NCI-H526 treated with DMSO at 0.1 percent for 48 hours (cell line): ENCODE measurements at regions not wholly inside any gene's neighbourhood (a gene's known extent, or its start where the extent isn't known, plus 50 kb on each side); places are given as distances from the start of the nearest gene placed in this dataset.
A peak's percentile ranks its signal among the peaks of the same experiment; 100 is the strongest.

Experiments
- DNase-seq: peaks from one replicate; lab custom pipeline; 2025; lab: John Stamatoyannopoulos, UW

DNA sequence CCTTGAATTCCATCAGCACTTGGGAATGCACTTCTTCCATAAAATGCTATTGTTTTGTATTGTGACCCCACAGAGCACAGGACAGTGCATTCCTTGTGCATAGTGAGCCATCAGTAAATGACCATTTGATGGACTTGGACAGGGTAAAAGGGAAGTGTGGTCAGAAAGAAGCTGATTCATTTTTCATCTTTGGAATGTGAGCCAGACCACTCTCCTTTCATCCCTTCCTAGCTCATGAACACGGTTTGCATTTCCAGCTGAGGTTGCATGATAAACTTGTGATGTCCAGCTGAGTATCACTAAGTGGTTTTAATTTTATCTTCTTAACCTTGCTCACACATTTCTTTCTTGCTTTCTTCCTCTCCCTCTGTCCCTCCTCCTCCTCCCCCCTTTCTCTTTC lies 101.3 kb downstream of the NUDT12 start:
- no peak for DNase-seq

DNA sequence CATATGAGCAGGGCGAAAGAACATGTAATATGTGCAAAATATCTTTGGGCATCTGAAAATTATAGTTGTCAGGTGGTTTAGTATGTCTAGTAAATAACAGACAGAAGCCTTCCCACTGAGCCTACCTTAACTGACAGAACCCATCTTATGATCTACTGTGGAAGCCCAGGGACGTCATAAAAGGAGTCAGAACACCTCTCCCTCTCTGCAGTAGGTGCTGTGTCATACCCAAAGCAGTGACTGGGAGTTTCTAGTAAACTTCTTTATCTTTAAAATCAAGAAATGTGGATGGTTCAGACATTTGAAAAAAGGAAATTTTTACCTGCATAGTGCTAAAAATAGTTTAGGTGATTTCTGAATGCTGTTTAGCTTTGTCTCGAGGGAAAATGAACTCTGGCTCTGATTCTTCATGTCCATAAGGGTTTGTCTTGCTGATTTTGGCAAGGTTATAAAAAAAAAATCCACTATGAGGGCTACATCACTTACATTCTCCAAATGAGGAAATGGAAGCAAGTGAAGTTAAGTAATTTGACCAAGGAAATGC lies 104.0 kb downstream of the NUDT12 start:
- no peak for DNase-seq

DNA sequence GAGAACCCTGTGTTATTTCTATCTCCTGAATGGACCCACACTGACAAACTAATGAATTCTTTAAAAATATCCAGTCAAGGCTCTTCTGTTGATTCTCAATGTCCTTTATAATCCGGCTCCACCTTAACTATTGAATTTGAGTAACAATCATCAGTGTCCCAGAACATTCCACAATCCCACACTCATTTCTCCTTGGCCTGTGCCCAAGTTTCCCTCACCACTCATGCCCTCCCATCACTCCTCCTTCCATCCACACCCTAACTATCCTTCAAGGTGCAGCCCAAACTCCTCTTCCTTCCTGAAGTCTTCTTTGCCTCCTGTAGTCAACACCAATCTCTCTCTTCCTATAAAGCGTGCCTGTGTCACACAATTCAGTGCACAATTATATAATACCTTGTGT lies 106.1 kb downstream of the NUDT12 start:
- no peak for DNase-seq

DNA sequence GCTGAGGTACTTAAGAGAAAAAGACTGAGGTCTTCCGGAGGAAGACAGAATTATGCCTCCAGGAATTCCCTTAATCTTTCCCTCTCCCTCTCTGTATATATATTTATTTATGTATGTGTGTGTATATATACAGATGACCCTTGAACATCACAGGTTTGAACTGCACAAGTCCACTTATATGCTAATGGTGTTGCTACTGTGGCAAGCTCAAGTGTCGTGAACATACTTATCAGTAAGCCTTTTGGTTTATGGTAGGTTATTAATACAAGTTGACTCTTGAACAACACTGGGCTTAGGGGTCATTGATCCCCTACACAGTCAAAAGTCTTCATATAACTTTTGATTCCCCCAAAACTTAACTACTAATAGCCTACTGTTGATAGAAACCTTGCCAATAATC lies 106.8 kb downstream of the NUDT12 start:
- no peak for DNase-seq

GRCh38 chr5:103454770-103455169 lies 107.8 kb downstream of the NUDT12 start:
- DNase-seq: no peak

DNA sequence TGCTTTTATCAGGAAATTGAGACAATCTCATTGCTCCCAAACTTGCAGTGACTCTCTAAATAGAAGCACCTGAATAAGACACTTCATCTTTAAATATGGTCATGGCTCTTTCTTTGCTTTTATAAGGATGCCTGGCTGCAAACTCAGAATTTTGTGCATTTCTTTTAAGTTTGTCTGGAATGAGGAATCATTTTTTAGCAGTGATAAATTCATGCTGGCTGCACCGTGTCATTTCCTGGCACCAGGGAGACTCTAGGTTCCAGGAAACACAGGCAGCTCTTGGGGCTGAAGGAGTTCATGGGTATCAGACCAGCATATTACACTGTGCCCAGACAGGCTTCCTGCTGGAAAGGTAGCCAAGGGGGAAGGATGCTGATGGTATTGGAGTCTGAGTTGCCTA lies 109.9 kb downstream of the NUDT12 start:
- DNase-seq: no peak

DNA sequence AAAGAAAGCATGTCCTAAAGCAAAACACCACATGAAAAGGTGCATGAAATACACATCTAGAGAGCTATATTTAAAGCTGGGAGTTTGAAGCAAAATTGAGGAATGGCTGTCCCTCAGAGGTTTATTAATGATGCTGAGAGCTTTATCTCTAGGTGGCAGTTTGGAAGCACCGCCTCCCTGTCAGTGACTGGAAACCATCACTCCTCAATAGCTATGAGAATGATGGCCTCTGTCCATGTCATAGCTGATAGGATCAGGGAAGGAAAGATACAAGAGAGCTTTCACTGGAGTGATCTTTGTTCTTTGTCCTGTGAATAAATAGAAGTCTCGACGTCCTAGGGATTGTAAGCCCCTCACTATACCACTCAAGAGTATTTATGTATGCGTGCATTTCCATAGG lies 110.5 kb downstream of the NUDT12 start:
- no peak for DNase-seq

- DNase-seq: no peak
Measured at GRCh38 chr5:103451261-103451660, 111.3 kb downstream of the NUDT12 start.

DNA sequence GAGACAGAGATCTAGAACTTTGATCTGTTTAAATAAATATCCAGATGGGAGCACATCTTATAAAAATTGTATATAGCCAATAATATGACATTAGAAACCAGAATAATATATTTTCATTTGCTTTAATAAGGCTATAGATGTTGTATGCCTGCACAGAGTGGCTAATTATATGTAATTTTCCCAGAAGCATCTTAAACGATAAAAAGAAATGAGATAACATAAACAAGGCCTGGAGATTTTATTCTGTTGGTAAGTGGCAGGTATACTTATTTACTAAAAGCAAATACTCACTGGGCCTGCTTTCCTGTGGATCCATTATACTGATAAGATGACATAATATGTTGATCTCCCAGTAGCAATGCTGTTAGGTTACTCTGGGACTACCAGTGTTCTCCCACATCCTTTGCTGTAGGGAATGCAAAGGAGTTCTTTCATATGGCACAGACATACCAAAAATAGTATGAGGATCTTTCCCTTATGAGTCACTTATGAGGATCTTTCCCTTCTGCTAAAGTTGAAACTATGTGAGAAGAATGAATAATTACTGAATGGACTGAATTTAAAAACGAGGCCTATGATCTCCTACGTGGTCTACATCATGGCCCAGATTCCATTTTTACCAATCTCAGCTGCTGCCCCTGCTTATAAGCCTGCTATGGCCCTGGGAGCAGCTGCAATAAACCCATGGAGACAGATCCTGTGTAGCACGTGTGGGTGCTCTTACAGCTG lies 112.1 kb downstream of the NUDT12 start:
- no peak for DNase-seq

DNA sequence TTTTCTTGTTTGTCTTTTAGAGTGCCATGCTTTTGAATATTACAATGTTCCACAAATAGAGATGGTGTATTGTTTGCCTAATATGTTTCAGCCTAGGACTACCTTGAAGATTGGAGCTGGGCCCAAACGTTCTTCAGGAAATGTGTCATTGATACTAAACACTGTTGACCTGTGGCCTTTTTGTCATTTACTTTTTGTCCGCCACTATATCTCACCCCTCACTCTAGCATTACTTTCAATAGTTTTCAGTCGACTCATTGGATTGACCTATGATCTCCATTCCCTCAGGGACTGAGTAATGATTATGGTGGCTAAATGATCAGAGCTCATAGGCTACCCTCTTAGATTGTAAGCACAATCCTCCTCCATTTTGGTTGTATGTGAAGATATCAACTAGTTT lies 115.8 kb downstream of the NUDT12 start:
- no peak for DNase-seq

DNA sequence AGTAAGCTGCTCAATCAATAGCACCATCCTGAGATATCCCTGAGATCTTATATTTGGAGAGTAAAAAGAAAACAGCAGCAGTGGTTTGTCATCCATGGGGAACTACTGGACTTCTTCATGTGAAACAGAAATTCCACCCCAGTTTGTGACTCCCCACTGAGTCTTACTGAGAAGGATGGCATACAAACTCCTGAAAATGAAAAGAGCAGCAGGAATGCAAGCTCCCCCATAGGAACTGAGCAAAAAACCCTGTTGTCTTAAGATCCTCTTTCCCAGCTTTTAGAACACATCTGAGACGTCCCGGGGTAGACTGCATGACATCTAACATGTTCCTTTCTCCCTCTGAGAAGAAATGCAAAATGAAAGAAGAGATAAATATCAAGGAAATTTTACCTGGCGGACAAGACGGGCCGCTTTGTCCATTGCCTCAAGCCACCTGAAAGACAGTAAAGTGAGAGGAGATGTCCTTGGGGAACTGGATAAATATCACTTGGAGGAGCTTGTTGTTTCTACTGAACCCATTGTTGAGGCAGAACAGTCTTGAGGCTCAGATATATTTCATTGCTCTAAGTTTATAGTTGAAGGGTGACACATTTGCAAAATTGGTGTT lies 117.1 kb downstream of the NUDT12 start:
- DNase-seq: no peak

- DNase-seq: no peak
Measured at GRCh38 chr5:103444333-103445038, 118.1 kb downstream of the NUDT12 start.

DNA sequence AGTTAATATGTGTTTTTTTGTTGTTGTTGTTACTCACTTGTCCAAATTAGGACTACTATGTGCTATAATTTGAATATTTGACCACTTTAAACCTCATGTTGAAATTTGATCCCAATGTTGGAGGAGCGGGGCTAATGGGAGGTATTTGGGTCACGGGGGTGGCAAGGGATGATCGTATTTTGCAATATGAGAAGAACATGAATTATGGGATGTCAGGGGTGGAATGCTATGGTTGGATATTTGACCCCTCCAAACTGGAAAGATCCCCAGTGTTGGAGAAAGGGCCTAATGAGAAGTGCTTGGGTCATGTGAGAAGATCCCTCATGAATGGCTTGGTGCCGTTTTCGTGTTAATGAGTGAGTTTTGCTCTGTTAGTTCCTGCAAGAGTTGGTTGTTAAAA lies 119.8 kb downstream of the NUDT12 start:
- DNase-seq: no peak

- no peak for DNase-seq
Measured at GRCh38 chr5:103441523-103441922, 121.1 kb downstream of the NUDT12 start.

DNA sequence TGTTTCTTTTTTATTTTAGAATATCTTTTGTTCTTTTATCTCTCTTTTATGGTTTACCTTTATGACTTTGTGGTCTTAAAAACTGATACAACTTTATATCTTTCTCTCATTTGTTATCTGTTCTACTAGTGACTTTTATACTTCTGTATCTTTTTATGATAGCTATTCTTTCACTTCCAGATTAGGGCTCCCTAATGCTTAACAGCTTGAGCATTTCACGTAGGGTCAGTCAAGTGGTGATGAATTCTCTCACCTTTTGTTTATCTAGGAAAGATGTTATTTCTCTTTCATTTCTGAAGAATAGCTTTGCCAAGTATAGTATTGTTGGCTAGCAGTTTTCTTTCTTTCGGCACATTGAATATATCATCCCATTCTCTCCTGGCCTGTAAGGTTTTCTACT lies 123.6 kb downstream of the NUDT12 start:
- DNase-seq: no peak

GRCh38 chr5:103436656-103437055 lies 125.9 kb downstream of the NUDT12 start:
- no peak for DNase-seq

- DNase-seq: no peak
Measured at GRCh38 chr5:103436112-103436511, 126.5 kb downstream of the NUDT12 start.

- no peak for DNase-seq
Measured at GRCh38 chr5:103435136-103435889, 127.3 kb downstream of the NUDT12 start.

DNA sequence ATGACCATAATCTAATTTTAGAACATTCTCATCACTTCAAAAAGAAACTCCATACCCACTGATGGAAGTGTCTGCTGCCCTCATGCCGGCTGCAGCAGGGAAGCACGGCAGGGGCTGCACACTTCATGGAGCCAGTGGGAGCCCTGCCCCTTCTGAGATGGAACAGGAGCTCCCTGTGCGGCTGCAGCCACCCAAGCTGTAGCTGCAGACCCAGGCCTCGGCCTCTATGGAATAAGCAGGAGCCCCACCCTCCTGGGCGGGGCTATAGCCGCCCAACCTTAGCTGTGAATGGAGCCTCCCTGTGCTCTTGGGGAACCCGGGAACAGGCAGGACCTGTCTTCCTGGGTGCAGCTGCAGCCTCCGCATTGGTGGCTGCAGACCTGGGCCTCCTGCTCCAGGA lies 128.5 kb downstream of the NUDT12 start:
- DNase-seq: no peak

DNA sequence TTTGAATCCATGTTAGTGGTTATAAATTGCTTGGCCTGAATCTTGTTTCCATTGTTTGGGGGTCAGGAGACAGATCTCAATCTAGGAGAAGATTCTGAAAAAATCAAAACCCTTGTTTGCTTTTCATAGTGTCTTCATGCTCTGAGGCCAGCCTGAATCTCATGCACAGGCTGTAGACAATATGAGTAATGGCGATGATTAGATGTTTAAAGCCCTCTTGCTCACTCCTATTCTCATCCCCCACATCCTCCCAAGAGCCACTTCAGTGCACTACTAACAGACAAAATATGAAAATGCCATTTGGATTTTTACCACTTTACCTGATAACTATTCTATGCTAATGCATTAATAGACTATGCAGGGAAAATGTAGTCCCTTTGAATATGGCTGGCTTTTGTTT lies 129.4 kb downstream of the NUDT12 start:
- DNase-seq: no peak

GRCh38 chr5:103428923-103429322 lies 133.7 kb downstream of the NUDT12 start:
- no peak for DNase-seq

DNA sequence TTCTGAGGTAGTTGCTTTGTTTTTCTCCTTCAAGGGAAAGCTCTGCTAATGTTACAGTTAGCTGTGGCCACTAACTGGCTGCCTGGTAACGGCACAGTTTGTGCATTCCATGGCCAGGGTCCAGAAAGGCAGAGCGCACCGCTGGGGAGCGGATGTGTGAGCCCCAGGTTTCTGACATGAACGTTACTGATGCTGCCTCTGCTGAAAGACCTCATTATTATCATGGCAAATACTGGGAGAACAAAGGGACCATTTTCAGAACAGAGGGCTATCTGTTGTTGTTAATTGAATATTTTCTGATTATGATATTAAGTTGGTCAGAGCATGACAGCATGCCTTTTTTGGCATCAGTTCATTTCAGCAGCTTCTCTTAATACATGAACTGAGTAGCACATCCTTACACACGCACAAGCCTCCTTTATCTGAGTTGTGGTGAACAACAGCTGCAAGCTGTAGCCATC lies 134.1 kb downstream of the NUDT12 start:
- DNase-seq: peak; percentile 37
